CD4-positive, alpha-beta T cell treated with Interleukin-21 for 1 hour (primary cell): ENCODE measurements at regions not wholly inside any gene's neighbourhood (a gene's known extent, or its start where the extent isn't known, plus 50 kb on each side); places are given as distances from the start of the nearest gene placed in this dataset.
"Not testable (repeated sequence)": the region's sequence is repeated elsewhere in the genome, so short reads cannot be mapped to it uniquely, and the experiment has no call there.

ENCODE experiments used
- DNase-seq: peaks from one replicate; pipeline ENCODE4 v3.0.0-alpha.2; 2020

DNA sequence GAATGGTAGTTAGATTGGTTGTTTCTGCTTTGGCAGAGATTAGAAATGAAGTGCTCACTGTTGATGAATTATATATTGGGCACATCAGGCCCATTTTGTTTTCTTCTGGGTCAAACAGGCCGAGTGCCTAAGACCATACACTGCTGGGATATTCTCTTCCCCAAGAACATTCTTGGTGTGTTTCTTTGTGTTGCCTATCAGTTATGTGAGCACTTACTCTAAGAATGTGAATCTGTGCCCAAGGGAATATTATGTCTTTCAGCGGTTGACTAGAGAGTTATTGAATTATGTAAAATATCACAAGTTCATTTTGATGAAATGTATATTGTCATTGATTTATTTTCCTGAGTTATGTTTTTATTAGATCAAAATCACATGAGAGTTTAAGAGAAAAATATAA, 255.5 kb upstream of the SMIM30 start:
- DNase-seq = no peak

DNA sequence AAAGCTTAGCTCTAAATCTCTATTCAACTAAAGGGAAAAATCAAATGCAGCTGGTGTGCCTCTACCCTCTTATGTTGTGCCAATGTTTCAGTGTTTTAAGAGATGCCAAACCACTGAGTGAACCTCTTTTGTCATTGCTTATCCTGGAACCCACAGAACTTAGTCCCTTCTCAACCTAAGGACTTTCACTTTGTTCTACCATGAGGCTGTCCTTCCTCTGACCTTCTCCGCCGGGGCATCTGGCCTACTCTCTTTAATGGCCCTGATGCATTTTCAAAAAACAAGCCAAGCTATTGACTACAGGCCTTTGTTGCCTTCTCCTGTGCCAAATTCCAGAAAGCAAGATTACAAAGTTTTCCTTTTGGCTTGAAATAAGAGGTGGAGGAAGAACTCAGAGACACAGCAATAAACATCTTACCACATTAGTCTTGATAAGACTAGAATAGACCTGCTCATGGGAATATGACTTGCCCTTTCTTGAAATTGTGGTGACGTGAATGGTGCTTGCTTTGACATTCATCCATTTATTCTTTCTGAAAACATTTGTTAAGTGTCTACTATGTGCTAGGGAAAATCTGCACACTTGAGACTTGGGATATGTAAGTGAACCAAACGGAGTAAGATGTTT, 253.2 kb upstream of the SMIM30 start:
- DNase-seq = no peak

DNA sequence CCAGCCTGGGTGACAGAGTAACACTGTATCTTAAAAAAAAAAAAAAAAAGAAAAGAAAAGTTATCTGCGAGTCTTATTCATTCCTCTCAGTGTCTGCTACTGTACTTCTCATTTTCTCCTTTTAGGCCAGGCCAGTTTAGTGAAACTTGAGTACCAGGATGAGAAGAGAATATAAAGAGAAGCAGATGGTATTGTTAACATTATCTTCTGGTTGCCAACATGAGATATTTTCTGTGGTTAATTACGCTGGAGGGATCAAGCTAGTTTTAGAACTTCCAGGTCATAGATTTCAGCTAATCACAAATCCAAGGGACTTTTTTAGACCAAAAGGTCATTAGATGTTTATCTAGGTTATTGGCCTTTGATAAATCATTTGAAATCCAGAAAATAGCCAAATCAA, 252.6 kb upstream of the SMIM30 start:
- DNase-seq = no peak

DNA sequence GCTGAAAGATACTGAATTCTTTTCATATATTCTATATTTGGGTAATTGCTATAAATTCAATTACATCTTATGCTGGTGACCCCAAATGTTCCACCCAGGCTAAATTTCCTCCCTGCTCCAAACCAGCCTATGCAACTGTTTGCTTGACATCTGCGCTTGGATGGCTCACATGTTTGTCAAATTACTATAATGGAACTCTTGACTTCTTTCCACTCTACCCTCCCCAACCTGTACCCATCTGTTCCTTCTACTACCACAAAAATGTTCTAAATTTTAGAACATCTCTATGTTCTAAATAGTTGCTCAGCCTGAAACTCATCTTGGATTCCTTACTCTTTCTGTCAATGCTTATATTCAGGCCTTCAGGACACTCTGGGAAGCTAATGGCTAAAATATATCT, 249.9 kb upstream of the SMIM30 start:
- DNase-seq = no peak

DNA sequence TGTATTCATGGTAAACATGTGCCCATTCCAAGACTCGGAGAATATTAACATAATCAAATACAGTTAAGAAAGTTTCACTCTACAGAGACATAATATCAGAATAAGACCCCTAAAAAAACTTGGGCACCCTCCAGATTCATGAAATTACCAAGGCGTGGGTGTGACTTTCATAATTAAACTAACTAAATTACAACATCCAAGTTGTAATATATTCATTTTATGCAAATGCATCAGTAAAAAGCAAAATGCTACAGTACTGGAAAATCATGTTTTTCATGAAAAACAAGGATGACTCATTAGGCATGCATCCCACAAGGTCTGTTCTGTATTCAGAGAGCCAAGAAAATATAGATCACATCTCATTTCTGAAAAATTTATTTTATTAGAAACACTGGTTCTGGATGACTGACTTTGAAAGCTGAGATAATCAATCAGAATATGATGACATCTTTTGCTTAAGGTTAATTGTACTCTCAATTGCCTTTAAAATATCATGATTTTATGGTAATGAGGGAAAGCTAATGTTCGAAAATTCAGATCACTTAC, 248.8 kb upstream of the SMIM30 start:
- DNase-seq = no peak

DNA sequence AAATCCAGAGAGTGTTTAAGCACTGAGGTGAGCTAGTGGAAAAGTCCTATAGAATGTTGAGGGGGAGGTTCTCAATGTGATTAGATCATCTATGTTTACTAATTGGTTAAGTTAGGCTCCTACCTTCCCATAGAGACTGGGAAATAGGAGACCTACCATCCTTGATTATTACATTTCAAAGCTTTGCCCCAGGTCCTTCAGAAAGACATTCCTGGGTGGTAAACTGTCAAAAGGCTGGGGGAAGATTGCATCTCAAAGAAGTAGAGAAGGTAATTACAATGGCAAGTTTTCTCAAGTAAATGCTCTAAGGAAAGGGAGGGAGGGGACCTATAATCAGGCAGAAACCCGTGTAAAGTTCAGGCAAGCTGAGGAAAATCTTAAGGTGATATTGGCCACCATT, 247.8 kb upstream of the SMIM30 start:
- DNase-seq = no peak

DNA sequence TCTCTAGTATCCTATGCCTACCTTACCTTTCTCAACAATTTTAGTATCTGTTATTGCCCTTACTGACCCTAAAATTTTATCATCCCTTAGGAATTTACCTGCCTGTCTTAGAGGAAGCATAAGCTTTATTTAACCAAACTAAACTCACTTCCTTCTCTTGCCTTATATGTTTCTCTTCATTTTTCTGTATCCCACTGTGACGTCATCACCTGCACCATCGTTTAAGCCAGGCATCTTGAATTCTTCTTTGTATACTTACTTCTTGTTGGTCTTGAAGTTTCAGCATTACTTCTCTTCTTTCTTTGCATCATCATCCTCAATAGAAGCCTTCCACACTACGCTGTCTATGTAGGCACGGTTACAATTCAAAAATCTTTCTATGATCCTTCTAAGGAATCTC, 231.0 kb upstream of the SMIM30 start:
- no peak for DNase-seq

DNA sequence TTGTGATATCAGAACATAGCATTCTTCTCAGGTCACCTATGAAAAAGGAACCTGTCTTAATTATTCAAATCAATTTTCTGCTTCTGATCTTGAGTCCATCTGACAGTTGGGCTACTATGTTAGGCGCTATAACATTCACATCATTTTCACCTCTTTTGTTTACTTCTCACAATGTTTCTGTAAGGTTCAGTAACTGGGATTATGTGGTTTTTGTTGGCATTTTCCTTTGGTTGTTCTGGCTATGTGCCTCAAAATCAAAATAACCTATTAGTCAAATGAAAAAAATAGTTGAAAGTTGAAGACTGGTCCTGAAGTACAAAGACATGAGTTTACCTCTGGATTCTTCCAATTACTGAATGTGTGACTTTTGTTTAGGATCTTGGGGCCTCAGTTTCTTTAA, 221.3 kb upstream of the SMIM30 start:
- DNase-seq = no peak

DNA sequence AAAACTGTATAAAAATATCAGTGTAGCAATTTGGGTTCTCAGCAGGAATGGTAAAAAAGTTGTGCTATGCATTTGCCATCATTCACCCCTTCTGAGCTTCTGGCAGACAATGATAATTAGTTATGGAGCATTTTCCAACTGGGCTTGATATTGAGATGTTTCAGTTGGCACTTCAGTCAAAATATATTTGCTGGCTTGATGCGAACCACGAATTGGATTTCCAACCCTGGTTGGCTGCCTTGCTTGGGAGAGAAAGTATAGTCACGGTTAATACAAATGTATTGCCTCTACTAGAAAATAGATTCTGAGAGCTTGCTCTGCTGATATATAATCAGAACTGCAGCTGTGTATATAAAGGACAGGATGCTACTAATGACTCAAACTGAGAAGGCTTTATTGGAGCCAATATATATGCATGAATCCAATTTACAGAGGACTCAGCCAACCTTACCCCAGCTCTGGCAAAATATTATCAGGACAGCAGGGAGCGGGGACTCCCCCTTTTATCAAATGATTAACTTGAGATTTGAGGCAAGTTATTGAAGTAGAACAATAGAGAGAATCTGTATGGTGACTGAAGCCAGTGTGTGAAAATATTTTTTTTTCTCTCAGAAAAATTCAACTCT, 219.8 kb upstream of the SMIM30 start:
- DNase-seq = no peak

DNA sequence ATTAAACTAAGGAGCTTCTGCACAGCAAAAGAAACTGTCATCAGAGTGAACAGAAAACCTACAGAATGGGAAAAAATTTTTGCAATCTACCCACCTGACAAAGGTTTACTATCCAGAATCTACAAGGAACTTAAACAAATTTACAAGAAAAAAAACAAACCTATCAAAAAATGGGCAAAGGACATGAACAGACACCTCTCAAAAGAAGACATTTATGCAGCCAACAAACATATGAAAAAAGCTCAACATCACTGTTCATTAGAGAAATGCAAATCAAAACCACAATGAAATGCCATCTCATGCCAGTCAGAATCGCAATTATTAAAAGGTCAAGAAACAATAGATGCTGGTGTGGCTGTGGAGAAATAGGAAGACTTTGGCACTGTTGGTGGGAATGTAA, 218.5 kb upstream of the SMIM30 start:
- DNase-seq = not testable (repeated sequence)

DNA sequence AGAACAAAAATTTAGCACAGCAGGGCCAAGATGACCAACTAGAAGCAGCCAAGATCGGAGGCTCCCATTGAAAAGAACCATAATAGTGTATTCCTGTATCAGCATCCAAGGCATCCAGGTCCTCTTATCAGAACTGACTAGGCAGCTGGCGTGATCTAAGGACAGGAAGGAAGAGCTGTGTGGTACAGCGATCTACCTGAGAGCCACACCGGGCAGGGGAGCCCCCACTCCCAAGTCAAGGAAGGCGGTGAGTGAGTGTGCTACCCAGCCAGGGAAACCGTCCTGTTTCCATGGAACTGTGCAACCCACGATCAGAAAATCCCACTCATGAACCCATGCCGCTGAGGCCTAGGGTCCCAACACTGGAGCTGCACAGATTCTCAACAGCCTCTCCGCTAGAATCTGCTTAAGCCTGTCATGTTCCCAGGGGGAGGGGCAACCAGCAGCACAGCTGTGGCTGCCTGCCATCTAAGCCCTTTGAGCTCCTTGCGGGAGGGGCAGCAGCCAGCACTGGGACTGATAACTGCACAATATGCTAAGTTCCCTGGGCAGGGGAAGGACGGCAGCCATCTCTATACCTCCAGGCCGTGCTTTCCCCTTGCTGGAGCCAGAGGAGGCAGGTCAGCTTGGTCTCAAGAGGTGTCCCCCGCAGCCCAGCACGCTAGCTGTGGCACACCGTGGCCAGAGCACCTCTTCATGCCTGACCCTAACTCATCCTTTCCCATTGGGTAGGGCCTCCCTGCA, 213.0 kb upstream of the SMIM30 start:
- no peak for DNase-seq

DNA sequence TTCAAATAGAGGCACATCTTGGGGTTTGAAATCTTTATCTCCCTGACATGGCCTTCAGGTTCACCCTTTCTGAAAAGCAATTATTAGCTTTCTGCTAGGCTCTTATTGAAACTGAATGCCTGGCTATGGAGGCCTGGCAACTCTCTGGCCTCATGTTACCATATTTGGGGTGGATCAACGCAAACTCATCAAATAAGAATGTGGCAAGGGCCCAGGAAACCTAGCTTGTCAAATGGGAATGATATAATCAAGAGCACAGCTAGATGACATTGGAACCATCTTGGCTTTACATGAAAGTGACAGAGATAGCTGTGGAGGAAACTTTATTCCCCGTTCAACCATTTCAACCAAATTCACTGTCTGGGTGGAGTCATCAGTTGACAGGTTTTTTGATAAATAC, 202.8 kb upstream of the SMIM30 start:
- no peak for DNase-seq

DNA sequence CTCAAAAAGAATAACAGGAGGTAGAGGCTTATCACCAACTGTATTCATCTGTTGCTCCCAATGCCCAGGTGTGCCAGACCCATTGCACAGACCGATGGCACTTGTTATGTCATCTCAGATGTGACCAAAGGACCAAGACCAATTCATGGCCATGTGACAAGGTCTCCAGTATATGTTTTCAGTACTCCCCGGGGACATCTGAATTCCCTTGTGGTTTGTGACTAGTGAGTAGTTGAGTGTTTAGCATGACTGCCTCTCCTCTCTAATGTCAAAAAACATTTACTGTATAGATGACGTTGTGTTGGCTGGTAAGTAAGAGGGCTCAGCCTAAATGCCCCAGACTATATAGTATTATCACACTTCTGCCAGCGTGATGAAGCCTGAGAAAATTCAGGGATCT, 202.1 kb upstream of the SMIM30 start:
- no peak for DNase-seq

DNA sequence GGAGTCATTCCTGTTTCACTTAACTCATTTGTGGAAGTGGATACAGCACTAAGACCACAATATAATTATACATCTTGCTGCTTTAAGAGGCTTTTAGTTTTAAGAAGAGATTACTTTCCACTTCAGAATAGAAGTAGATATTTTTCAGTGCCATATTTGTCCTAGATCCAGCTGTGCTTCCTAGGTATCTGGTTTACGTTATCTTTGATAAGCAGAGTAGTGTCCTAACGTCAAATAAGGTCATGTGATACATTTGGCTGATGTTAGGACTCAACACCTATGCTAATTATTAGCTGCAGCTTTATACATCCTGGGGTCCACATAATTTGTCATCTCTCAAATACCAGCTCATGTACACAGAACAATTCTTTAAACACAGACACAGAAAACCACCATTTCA, 196.2 kb upstream of the SMIM30 start:
- no peak for DNase-seq

DNA sequence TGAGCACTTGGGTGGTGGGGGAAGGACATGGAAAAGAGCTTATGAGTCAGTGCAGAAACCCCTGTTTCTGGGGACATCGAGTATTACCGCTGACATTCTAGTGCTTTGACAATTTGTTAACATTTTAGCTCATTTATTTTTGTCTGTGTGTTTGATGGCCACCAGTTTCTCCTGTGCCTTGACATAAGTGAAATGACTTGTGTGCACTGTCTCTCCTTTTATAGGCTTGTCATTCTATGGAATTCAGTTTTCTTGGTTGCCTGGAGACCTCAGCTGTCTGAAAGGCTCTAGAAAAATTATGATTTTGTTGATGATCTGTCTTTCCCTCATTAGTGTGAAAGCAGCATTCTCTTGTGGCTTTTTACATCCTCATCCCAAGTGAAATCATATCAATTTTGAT, 190.0 kb upstream of the SMIM30 start:
- DNase-seq = no peak

DNA sequence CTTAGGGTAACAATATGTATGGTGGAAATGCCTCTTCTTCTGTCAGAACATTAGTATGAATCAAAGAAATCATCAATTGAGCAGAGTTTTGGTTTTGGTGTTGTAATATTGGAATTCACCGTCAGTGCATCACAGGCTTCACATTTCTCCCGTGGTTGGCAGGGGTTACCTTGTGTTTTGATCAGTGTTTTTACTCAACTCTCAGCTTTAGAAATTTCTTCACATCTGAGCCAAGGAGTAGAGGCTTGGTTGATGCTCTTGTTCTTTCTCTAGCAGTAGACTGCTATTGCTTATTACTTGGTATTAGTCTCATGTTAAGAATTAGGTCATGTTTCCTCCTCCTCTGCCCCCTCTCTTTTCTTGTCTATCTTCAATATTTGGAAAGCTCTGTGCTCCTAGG, 188.8 kb upstream of the SMIM30 start:
- DNase-seq = no peak

DNA sequence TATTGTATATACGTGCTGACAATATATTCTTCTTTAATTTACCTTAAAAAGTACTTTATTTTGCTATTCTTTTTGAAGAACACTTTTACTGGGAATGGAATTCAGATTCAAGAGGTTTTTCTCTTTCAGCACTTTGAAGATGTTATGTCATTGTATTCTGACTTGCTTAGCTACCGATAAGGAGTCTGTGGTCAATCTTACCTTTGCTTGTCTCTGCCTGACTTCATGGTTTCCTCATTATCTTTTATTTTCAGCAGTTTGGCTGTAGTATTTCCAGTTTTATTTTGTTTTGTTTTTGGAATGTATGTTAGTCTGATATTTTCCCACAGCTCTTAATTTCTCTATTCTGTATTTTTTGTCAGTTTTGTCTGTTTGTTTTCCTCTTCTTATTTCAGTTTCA, 187.9 kb upstream of the SMIM30 start:
- DNase-seq = no peak

DNA sequence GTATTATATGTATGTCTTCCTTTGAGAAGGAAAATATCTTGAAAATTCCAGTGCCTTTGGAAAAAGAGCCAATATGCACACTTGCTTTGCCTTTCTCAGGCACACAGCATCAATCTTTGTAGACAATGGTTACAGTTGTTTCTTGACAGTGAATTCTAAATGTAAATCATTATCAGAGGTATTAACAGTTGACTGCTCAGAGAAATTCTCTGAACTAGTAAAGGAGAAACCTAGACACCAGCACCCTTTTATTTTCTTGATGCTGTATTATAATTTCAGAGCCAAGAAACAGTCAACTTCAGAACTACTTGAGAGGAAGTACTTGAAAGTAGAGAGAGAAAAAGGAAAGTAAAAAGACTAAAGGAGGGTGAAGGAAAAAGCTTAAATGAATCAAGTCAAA, 185.8 kb upstream of the SMIM30 start:
- no peak for DNase-seq

DNA sequence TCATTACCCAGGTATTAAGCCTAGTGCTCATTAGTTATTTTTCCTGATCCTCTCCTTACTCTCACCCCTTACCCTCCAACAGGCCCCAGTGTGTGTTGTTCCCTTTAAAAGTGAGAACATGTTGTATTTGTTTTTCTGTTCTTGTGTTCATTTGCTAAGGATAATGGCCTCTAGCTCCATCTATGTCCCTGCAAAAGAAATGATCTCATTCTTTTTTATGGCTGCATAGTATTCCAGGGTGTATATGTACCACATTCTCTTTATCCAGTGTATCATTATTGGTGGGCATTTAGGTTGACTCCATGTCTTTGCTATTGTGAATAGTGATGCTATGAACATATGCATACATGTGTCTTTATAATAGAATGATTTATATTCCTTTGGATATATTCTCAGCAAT, 185.0 kb upstream of the SMIM30 start:
- DNase-seq = not testable (repeated sequence)

DNA sequence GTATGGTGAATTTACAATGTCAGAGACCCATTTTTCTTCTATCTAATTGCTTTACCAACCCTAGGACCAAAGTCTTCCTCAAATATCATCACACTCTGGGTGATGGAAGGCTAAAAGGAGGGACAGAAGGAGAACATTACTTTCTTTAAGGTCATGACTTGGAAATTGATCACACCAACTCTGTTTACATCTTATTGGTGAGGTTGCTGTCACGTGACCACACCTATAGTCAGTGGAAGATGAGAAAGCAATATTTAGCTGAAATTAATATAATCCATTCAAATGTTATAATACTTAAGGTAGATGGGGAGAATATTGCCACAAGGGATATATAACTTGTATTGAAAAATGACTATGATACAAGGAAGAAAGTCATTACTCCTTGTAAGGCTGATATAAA, 183.6 kb upstream of the SMIM30 start:
- DNase-seq = no peak

DNA sequence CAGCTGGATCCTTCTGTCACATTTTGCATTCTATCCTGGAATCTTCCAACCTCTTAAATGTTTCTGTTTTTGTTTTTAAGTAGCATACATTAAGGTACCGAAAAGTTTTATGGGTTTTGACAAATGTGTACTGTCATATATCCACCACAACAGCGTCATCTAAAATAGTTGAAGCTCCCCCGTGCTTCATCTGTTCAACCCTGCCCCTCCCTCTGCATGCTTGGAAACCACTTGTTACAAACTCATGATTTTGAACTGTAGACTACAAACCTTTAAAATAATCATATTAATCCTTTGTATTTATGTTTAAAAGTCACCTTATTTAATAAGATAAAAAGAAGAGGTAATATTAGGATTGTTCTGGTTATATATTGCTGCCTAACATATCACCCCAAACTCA, 182.8 kb upstream of the SMIM30 start:
- no peak for DNase-seq

DNA sequence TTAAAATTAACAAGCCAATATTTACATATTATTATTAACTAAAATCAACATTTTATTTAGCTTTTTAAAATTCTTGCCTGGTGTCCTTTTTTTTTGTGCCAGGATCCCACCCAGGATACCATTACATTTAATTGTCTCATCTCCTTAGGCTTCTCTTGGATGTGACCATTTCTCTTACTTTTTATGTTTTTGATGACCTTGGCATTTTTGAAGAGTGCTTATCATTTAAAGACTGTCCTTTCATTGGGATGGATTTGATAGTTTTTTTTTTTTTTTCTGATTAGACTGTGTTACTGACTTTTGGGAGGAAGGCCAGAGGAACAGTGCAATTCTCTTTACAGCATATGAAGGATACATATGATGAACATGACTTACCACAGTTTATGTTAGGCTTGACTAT, 181.4 kb upstream of the SMIM30 start:
- DNase-seq = no peak

DNA sequence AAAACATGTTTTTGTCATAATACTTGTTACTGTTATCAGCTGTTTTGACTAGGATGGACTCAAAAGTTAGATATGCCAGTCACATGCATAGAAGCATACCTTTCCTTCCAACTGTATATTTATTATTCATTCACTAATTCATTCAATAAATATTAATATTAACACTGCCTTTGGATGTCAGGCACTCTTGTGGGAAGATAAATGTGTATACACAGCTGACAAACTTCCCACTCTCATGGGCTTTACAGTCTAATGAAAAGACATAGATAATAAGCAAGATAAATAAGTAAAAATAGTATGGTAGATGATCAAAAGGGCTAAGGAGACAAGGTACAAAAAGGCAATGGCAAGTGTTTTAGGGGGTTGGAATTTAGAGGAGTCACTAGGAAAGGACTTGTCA, 180.1 kb upstream of the SMIM30 start:
- DNase-seq = no peak

DNA sequence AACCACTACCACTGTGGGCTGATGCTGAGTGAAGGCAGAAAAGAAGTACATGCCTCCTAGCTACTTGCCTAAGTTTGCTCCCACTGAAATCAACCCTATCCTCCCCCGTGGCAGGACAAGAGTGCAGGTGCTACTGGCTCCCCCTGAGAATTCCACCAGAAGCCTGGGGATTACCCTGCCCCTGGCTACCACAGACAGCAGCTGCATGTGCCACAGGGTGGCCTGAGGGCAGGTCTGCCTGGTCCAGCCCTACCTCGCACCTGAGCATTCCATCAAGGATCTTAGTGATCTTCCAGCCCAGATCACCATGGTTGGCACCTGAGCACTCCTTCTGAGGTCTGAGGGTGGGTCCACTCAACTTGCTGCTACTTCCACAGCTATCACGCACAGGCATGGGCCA, 176.4 kb upstream of the SMIM30 start:
- no peak for DNase-seq
